H1 (cell line): ENCODE measurements at regions not wholly inside any gene's neighbourhood (a gene's known extent, or its start where the extent isn't known, plus 50 kb on each side); places are given as distances from the start of the nearest gene placed in this dataset.
A peak's percentile ranks its signal among the peaks of the same experiment; 100 is the strongest.

Source experiments
- CTCF ChIA-PET: fragments of 300-600 bp; sonication (Branson Sonifier 250); formaldehyde crosslinking; loops from one replicate; lab custom pipeline; 2021; ENCODE audit not compliant: partially characterized antibody; lab: Charles Lee
- POLR2A ChIA-PET: fragments of 300-600 bp; sonication (Branson Sonifier 250); formaldehyde crosslinking; loops from one replicate; lab custom pipeline; 2021; ENCODE audit warnings: inconsistent platforms; ENCODE audit not compliant: partially characterized antibody; lab: Charles Lee
- DNase-seq, 2 experiments: peaks; one replicate each; pipeline versions ENCODE4 v3.0.0 to v3.0.0-alpha.2; 2010 to 2022; ENCODE audit warnings: low spot score in 2 of 2, low read depth in 1 of 2, mixed read lengths in 1 of 2
- FAIRE-seq: peaks from 2 replicates; lab custom pipeline; 2011; peaks lifted over from hg19 to GRCh38; lab: Jason Lieb, UNC
- H2AFZ ChIP-seq: 2 replicates; pipeline ENCODE4 v1.8.1; 2012; ENCODE audit warnings: low read length, inconsistent platforms
- H2AK5ac ChIP-seq: 2 replicates; pipeline ENCODE4 v1.6.1; 2013; ENCODE audit warnings: low read depth, low read length
- H2BK120ac ChIP-seq: replicated peaks from 2 replicates; pipeline ENCODE3; 2013; ENCODE audit warnings: low read depth, low read length, inconsistent platforms
- H2BK12ac ChIP-seq: 2 replicates; pipeline ENCODE4 v1.6.1; 2013; ENCODE audit warnings: low read depth, low read length
- H2BK15ac ChIP-seq: 2 replicates; pipeline ENCODE4 v1.6.1; 2013; ENCODE audit warnings: low read length
- H2BK20ac ChIP-seq: 2 replicates; pipeline ENCODE4 v1.6.1; 2013; ENCODE audit warnings: low read length
- H2BK5ac ChIP-seq: 2 replicates; pipeline ENCODE4 v1.6.1; 2013; ENCODE audit warnings: low read depth, low read length
- H3K14ac ChIP-seq: 2 replicates; pipeline ENCODE4 v1.6.1; 2013; ENCODE audit warnings: inconsistent platforms; ENCODE audit not compliant: insufficient read length
- H3K18ac ChIP-seq: 2 replicates; pipeline ENCODE4 v1.6.1; 2013; ENCODE audit warnings: low read length; ENCODE audit errors: extremely low read depth
- H3K23ac ChIP-seq: 2 replicates; pipeline ENCODE4 v1.6.1; 2013; ENCODE audit warnings: inconsistent platforms; ENCODE audit not compliant: insufficient read length
- H3K23me2 ChIP-seq: 2 replicates; pipeline ENCODE4 v1.6.1; 2013; ENCODE audit warnings: low read depth, low read length
- H3K27ac ChIP-seq: 2 replicates; pipeline ENCODE4 v1.6.1; 2011; ENCODE audit warnings: low read depth, low read length, inconsistent platforms
- H3K27me3 ChIP-seq, 4 experiments: replicated peaks in 1 of 4; 1 replicate in 1 of 4; 2 replicates in 3 of 4; pipeline versions ENCODE4 v1.6.1 to v1.8.1; 2011 to 2013; ENCODE audit warnings: low read length in 3 of 4, mild to moderate bottlenecking in 3 of 4, inconsistent platforms in 2 of 4, mixed read lengths in 2 of 4, moderate library complexity in 1 of 4; ENCODE audit not compliant: control insufficient read depth in 3 of 4, insufficient read depth in 3 of 4; ENCODE audit errors: extremely low read depth in 1 of 4
- H3K36me3 ChIP-seq, 4 experiments: 2 replicates each; pipeline versions ENCODE4 v1.6.1 to v1.8.1; 2011 to 2013; ENCODE audit warnings: mild to moderate bottlenecking in 4 of 4, low read length in 3 of 4, moderate library complexity in 2 of 4, control low read depth in 1 of 4, inconsistent platforms in 1 of 4; ENCODE audit not compliant: insufficient read depth in 4 of 4, control insufficient read depth in 2 of 4
- H3K4ac ChIP-seq: replicated peaks from 2 replicates; pipeline ENCODE3; 2013; ENCODE audit warnings: low read length, low read depth, mixed read lengths, inconsistent platforms; ENCODE audit not compliant: insufficient read length
- H3K4me1 ChIP-seq, 4 experiments: replicated peaks in 1 of 4; 1 replicate in 1 of 4; 2 replicates in 3 of 4; pipeline versions ENCODE4 v1.6.1 to v1.8.1; 2011 to 2013; ENCODE audit warnings: low read length in 3 of 4, inconsistent platforms in 2 of 4, mixed read lengths in 1 of 4; ENCODE audit not compliant: insufficient read depth in 4 of 4, control insufficient read depth in 3 of 4
- H3K4me2 ChIP-seq, 2 experiments: 2 replicates each; pipeline versions ENCODE4 v1.6.1 to v1.8.1; 2011 to 2013; ENCODE audit warnings: low read depth in 2 of 2, low read length in 2 of 2, control low read depth in 1 of 2, inconsistent platforms in 1 of 2, mild to moderate bottlenecking in 1 of 2; ENCODE audit not compliant: insufficient read depth in 1 of 2
- H3K4me3 ChIP-seq, 4 experiments: fragments of 200-600, 300-600 bp in 1 of 4; sonication (generic), shearing (Covaris generic), sonication (Bioruptor Twin) in 1 of 4; 2 replicates each; pipeline versions ENCODE4 v1.5.1 to v1.8.1; 2011 to 2016; ENCODE audit warnings: low read length in 4 of 4, low read depth in 3 of 4, control low read depth in 2 of 4, inconsistent platforms in 2 of 4, mild to moderate bottlenecking in 2 of 4, mixed read lengths in 1 of 4, moderate library complexity in 1 of 4; ENCODE audit not compliant: insufficient read depth in 2 of 4; ENCODE audit errors: extremely low read depth in 1 of 4
- H3K56ac ChIP-seq: replicated peaks from 2 replicates; pipeline ENCODE3; 2013; ENCODE audit warnings: low read depth, mild to moderate bottlenecking, mixed read lengths, low read length, inconsistent platforms; ENCODE audit not compliant: insufficient read length
- H3K79me1 ChIP-seq: 2 replicates; pipeline ENCODE4 v1.6.1; 2013; ENCODE audit warnings: low read depth, low read length, control low read depth
- H3K79me2 ChIP-seq, 2 experiments: 2 replicates each; pipeline versions ENCODE4 v1.6.1 to v1.8.1; 2012 to 2013; ENCODE audit warnings: low read length in 2 of 2, mild to moderate bottlenecking in 2 of 2, inconsistent platforms in 1 of 2; ENCODE audit not compliant: insufficient read depth in 2 of 2, control insufficient read depth in 1 of 2
- H3K9ac ChIP-seq, 4 experiments: replicated peaks in 1 of 4; 1 replicate in 1 of 4; 2 replicates in 3 of 4; pipeline versions ENCODE4 v1.6.1 to v1.8.1; 2011 to 2013; ENCODE audit warnings: low read depth in 3 of 4, low read length in 3 of 4, control low read depth in 2 of 4, mild to moderate bottlenecking in 2 of 4, moderate library complexity in 2 of 4, inconsistent platforms in 1 of 4; ENCODE audit errors: extremely low read depth in 1 of 4
- H3K9me3 ChIP-seq, 2 experiments: 2 replicates each; pipeline versions ENCODE4 v1.6.1 to v1.8.1; 2012 to 2013; ENCODE audit warnings: mild to moderate bottlenecking in 2 of 2, moderate library complexity in 2 of 2, control low read depth in 1 of 2, inconsistent platforms in 1 of 2, low read depth in 1 of 2, low read length in 1 of 2, mixed read lengths in 1 of 2; ENCODE audit not compliant: insufficient read depth in 2 of 2
- H4K20me1 ChIP-seq, 2 experiments: replicated peaks in 1 of 2; 2 replicates each; pipeline versions ENCODE3 to v1.8.1; 2011 to 2013; ENCODE audit warnings: inconsistent platforms in 2 of 2, low read length in 2 of 2, mild to moderate bottlenecking in 1 of 2; ENCODE audit not compliant: insufficient read depth in 2 of 2, control insufficient read depth in 1 of 2
- H4K5ac ChIP-seq: 2 replicates; pipeline ENCODE4 v1.6.1; 2013; ENCODE audit warnings: low read length, low read depth, mixed read lengths, inconsistent platforms; ENCODE audit not compliant: insufficient read length
- H4K8ac ChIP-seq: 2 replicates; pipeline ENCODE4 v1.8.0; 2013; ENCODE audit warnings: mild to moderate bottlenecking, moderate library complexity, low read length, inconsistent platforms; ENCODE audit not compliant: insufficient read depth; ENCODE audit errors: extremely low read depth
- H4K91ac ChIP-seq: replicated peaks from 2 replicates; pipeline ENCODE3; 2013; ENCODE audit warnings: low read length, mixed read lengths, inconsistent platforms; ENCODE audit not compliant: insufficient read length
- E2F6 ChIP-seq: IDR thresholded peaks from 2 replicates; pipeline ENCODE4 v1.6.1; 2012; ENCODE audit warnings: inconsistent platforms
- EP300 ChIP-seq, 2 experiments: IDR thresholded peaks; 1 replicate in 1 of 2; 2 replicates in 1 of 2; pipeline ENCODE4 v1.6.1; 2011 to 2012; ENCODE audit warnings: low read depth in 2 of 2, low read length in 2 of 2, mild to moderate bottlenecking in 2 of 2, borderline replicate concordance in 1 of 2, inconsistent platforms in 1 of 2, moderate library complexity in 1 of 2
- RBBP5 ChIP-seq: IDR thresholded peaks from 2 replicates; pipeline ENCODE4 v1.7.1; 2012; ENCODE audit warnings: low read depth, mild to moderate bottlenecking, inconsistent platforms, low read length, moderate library complexity, borderline replicate concordance
- SP1 ChIP-seq: IDR thresholded peaks from 2 replicates; pipeline ENCODE4 v1.6.1; 2011; ENCODE audit warnings: low read depth, low read length
- TAF7 ChIP-seq: optimal IDR thresholded peaks from 2 replicates; pipeline ENCODE3; 2011; ENCODE audit warnings: low read depth, mild to moderate bottlenecking, inconsistent platforms, low read length, moderate library complexity, borderline replicate concordance
- WGBS, 2 experiments: shearing (Covaris generic) in 1 of 2; methylation state at CpG; one replicate each; pipeline versions ENCODE4 v1.1.6 to v1.1.7; 2013 to 2015; ENCODE audit warnings: low lambda C conversion rate in 2 of 2, mixed read lengths in 2 of 2, inconsistent platforms in 1 of 2, low coverage in 1 of 2, missing lambda C conversion rate in 1 of 2; ENCODE audit not compliant: insufficient replicate concordance in 2 of 2, insufficient coverage in 1 of 2, insufficient read length in 1 of 2; ENCODE audit errors: extremely low coverage in 1 of 2, missing lambda C conversion rate in 1 of 2; 5-methylcytosine and 5-hydroxymethylcytosine counted together

GRCh38 chr2:3899536-3900155 lies 196.3 kb downstream of the DCDC2C start:
- H3K27ac ChIP-seq = no peak overlapping the region
- H4K91ac ChIP-seq = no peak overlapping the region
- no peak for TF ChIP-seq E2F6
- TF ChIP-seq SP1 = no peak
- no peak for TF ChIP-seq EP300 (IDR thresholded peaks at IDR 0.05; ENCODE audit: borderline replicate concordance in 1 of 2, low read depth in 2 of 2, low read length in 2 of 2)
- TF ChIP-seq TAF7 = no peak
- TF ChIP-seq RBBP5 = no peak
- POLR2A ChIA-PET = no interaction called here
- H2BK15ac ChIP-seq = no peak overlapping the region
- no peak overlapping the region for H2AFZ ChIP-seq
- CTCF ChIA-PET = interaction anchor here (1.5 kb wide), 1 partner anchor 16 kb away, joined by 3 read pairs; no protein-coding TSS in a partner anchor
- no peak overlapping the region for H2BK20ac ChIP-seq
- no peak overlapping the region for H3K23ac ChIP-seq
- no peak overlapping the region for H3K4me2 ChIP-seq
- H3K14ac ChIP-seq = peak overlapping the region; percentile 61
- no peak overlapping the region for H3K56ac ChIP-seq
- no peaks in the 10 kb centered on the region for H3K27me3 ChIP-seq
- no peak overlapping the region for H4K5ac ChIP-seq
- no peak overlapping the region for H3K18ac ChIP-seq
- no peaks in the 10 kb centered on the region for H4K20me1 ChIP-seq
- H3K4ac ChIP-seq = no peak overlapping the region
- no peak overlapping the region for H3K4me3 ChIP-seq
- H3K4me1 ChIP-seq = no peaks in the 10 kb centered on the region
- H2BK5ac ChIP-seq = no peak overlapping the region
- H4K8ac ChIP-seq = no peak overlapping the region
- H2BK120ac ChIP-seq = no peak overlapping the region
- H2AK5ac ChIP-seq = no peak overlapping the region
- no peaks in the 10 kb centered on the region for H3K79me2 ChIP-seq
- FAIRE-seq (no peak), DNase-seq (no peak)
- no peaks in the 10 kb centered on the region for H3K36me3 ChIP-seq
- H3K9ac ChIP-seq = no peak overlapping the region
- H3K79me1 ChIP-seq = no peaks in the 10 kb centered on the region
- WGBS, 2 experiments = 93% methylated on average over 4 of the region's 4 CpGs; no CpG with 5 or more reads in 1 of the 2 experiments
- H3K9me3 ChIP-seq = no peaks in the 10 kb centered on the region
- H2BK12ac ChIP-seq = no peak overlapping the region
- no peaks in the 10 kb centered on the region for H3K23me2 ChIP-seq
